RWPE1 (cell line): ENCODE measurements at regions not wholly inside any gene's neighbourhood (a gene's known extent, or its start where the extent isn't known, plus 50 kb on each side); places are given as distances from the start of the nearest gene placed in this dataset.

Source experiments
- CTCF ChIA-PET: fragments of 350-600 bp; sonication (Branson Sonifier 250); formaldehyde crosslinking; extraction: SDS; loops from one replicate; lab custom pipeline; 2021; lab: Yijun Ruan, JAX
- POLR2A ChIA-PET: fragments of 400-600 bp; formaldehyde crosslinking; extraction: SDS; loops from one replicate; lab custom pipeline; 2020; ENCODE audit warnings: antibody characterized with exemption; ENCODE audit not compliant: low non-redundant PET; lab: Yijun Ruan, JAX
- DNase-seq: peaks from one replicate; pipeline ENCODE4 v3.0.0; 2012; ENCODE audit warnings: low spot score
- H3K27ac ChIP-seq: fragments of 450-650 bp; 2 replicates; pipeline ENCODE4 v1.5.1; 2017
- TF ChIP-seq, protein P1 (sequence below): fragments of 450-650 bp; conservative IDR thresholded peaks from 2 replicates; pipeline ENCODE4 v1.5.1; 2017; ENCODE audit warnings: low read depth, mild to moderate bottlenecking

DNA sequence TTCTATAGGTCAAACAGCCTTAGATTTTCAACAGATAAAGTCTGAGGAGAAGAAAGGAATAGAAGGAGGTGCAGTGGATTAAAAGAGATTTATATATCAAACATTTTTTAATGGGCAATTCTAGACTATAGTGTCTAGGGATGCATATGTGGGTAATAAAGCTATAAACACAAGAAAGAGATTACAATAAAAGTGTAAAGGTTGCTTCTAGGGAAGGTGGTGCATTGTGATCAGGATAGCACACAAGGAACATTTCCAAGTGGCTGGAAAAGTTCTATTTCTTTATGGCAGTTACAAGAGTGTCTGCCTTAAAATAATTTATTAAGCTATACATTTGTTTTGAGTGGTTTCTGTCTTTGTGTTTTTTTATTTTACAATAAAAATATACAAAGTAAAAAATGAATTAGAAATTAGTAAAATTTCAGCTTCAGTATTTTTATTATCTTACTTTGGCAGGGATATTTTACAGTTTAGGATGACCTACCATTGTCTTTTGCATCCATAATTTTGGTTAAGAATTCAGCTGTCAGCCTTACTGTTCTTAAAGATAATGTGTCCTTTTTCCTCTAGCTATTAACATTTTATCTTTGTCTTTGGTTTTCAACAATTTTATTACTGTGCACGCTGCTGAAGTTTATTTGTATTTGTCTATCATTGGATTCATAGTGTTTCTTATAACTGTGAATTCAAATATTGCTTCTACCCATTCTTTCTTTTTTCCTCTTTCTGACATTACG is 221.8 kb downstream of the LACC1 start:
- no peak for DNase-seq
- ChIA-PET CTCF (no interaction called here), POLR2A (no interaction called here)
- H3K27ac ChIP-seq: no peak overlapping the region
- TF ChIP-seq, protein P1, sequence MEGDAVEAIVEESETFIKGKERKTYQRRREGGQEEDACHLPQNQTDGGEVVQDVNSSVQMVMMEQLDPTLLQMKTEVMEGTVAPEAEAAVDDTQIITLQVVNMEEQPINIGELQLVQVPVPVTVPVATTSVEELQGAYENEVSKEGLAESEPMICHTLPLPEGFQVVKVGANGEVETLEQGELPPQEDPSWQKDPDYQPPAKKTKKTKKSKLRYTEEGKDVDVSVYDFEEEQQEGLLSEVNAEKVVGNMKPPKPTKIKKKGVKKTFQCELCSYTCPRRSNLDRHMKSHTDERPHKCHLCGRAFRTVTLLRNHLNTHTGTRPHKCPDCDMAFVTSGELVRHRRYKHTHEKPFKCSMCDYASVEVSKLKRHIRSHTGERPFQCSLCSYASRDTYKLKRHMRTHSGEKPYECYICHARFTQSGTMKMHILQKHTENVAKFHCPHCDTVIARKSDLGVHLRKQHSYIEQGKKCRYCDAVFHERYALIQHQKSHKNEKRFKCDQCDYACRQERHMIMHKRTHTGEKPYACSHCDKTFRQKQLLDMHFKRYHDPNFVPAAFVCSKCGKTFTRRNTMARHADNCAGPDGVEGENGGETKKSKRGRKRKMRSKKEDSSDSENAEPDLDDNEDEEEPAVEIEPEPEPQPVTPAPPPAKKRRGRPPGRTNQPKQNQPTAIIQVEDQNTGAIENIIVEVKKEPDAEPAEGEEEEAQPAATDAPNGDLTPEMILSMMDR: no peak

DNA sequence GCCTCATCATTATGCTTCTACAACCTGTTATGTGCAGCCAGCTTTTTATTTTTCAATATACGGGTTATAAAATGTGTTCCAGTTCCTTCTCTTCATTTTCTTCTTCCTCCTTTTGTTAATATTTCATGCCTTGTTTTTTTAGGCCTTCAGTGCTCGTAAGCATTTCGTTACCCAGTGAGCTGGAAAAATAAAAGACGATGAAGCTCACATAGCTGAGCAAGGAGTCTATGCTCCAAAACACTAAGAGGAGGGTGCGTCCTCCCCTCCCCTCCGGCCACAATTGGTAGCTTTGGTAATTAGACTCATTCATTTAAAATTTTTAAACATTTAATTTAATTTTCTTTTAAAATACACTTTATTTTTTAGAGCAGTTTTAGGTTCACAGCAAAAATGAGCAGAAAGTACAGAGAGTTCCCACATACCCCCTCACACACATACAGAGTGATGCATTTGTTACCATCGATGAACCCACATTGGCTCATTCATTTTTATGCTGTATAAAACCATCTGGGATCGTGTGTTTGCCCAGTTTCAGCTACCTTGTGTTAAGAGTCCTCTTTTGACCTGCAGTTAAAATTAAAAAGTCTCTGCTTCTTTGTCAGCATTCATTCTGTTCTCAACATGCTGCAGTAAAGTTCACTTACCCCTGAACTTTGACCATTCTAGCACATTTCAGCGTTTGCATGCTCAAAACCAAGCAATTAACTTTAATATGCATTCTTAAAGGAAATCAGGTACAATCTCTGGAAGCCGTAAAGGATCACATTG is 223.9 kb downstream of the LACC1 start:
- TF ChIP-seq, protein P1: no peak
- ChIA-PET CTCF (interaction anchor here (1.0 kb wide), 1 partner anchor 9 kb away, joined by 4 read pairs; no protein-coding TSS in a partner anchor), POLR2A (no interaction called here)
- no peak for DNase-seq
- H3K27ac ChIP-seq: no peak overlapping the region

DNA sequence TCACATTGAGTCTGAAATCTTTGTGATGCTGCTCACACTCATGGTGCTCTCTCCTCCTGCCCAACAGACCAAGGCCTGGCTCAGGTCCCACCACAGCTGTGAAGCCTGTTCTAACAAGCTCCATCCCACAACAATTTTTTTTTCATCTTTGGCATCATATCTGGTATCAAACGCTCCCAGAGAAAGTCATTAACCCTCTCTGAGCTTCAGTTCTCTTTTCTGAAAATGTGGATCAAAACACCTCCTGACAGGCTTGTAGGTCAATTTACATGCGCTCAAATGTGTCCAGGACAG is 224.4 kb downstream of the LACC1 start:
- POLR2A ChIA-PET: no interaction called here

DNA sequence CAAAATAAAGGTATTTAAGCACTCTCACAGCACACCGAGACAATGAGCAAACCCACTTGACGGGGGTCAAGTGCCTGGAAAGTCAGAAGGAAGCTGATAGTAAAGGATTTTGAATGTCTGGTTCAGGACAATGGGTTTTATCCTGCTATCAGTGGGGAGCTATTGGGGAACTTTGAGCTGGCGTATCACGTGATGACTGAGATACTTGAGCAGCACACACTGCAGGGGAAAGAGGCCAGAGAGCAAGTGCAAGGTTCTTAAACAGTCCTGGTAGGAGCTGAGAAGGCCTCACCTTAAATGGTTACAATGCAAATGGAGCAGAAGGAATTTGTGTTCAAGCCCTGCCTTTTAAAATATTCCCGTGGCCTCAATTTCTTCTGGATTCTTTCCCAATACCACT is 225.3 kb downstream of the LACC1 start:
- TF ChIP-seq, protein P1: no peak
- ChIA-PET POLR2A (no interaction called here), CTCF (no interaction called here)
- no peak for DNase-seq
- H3K27ac ChIP-seq: no peak overlapping the region

More for the DNA sequence above, 224.4 kb downstream of the LACC1 start:
- DNase-seq: no peak
- CTCF ChIA-PET: no interaction called here
- TF ChIP-seq, protein P1: no peak
- H3K27ac ChIP-seq: no peak overlapping the region

DNA sequence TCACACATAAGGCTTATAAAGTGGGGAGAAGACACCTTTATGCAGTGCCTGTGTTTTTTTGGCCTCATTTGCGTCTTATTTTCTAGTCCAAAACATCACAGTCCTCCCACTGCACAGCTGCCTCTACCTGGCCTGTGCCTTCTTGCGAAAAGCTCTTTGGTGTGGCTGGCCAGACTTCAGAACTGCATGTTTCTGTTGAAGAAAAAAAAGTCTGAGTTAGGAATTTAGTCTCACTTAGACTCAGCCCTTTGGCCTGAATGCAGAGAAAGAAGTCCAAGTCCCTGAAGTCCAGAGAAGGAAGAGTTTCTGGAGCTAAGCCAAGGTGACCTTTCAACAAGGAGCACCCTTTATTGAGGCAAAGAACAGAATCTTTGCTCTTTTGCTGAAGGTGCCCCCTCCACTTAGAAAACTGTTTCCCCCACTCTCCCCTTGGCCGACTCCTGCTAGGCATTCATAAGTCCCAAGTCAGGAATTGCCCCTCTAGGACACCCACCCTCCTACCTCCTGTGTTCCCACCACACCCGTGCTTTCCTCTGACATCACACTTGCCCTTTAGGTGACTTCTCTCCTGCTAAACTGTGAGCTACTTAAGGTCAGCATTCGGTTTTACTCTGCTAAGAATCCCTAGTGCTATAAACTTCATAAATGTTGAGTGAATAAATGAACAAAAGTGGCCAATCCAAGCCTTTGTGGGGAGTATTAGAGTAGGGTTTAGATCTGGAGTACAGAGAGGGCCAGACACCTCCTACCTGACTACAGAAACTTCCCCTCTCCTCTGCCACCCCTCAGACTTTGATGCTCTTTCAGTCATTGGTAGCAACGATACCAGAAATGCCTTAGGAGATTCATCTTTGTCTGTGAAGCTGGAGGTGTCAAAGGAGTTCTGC is 226.8 kb downstream of the LACC1 start:
- DNase-seq: no peak
- POLR2A ChIA-PET: no interaction called here
- CTCF ChIA-PET: interaction anchor here (0.5 kb wide), 1 partner anchor 18 kb away, joined by 3 read pairs; no protein-coding TSS in a partner anchor
- no peak overlapping the region for H3K27ac ChIP-seq
- TF ChIP-seq, protein P1: no peak
